ENCODE measurements at regions not wholly inside any gene's neighbourhood (a gene's known extent, or its start where the extent isn't known, plus 50 kb on each side); places are given as distances from the start of the nearest gene placed in this dataset.
A peak's percentile ranks its signal among the peaks of the same experiment; 100 is the strongest.

- H3K27me3 ChIP-seq, result no peaks in the 10 kb centered on the region
- no peaks in the 10 kb centered on the region for H3K36me3 ChIP-seq (replicated peaks; ENCODE audit: insufficient read depth, low read depth)
- no peaks in the 10 kb centered on the region for H3K9me2 ChIP-seq (replicated peaks; ENCODE audit: insufficient read depth)
- H3K27ac ChIP-seq, result no peak overlapping the region
- no peak overlapping the region for H3K4me3 ChIP-seq
- no peaks in the 10 kb centered on the region for H3K79me2 ChIP-seq
- peak; percentile 15 for DNase-seq (ENCODE audit: low spot score)
- H4K20me1 ChIP-seq (ENCODE audit: insufficient read depth, poor library complexity, severe bottlenecking), result no peaks in the 10 kb centered on the region
- WGBS (ENCODE audit: low lambda C conversion rate, missing lambda C conversion rate), result 46% methylated on average over 7 of the region's 7 CpGs
- H2AFZ ChIP-seq, result no peak overlapping the region
- peak overlapping the region; percentile 19 for H3K4me2 ChIP-seq
- H3K9me3 ChIP-seq (ENCODE audit: low read depth), result no peaks in the 10 kb centered on the region
- no peaks in the 10 kb centered on the region for H3K4me1 ChIP-seq (ENCODE audit: insufficient read depth)
- TF ChIP-seq EZH2 (IDR thresholded peaks at IDR 0.05; ENCODE audit: borderline replicate concordance), result no peak
- no peak for TF ChIP-seq EZH2phosphoT487 (IDR thresholded peaks at IDR 0.05; ENCODE audit: low read depth, severe bottlenecking, unreplicated experiment)
- no peak for TF ChIP-seq CTCF (IDR thresholded peaks at IDR 0.05; ENCODE audit: poor library complexity)
Measured at GRCh38 chr7:30212701-30213111, 71.7 kb upstream of the ZNRF2 start.

- H3K9me2 ChIP-seq (replicated peaks; ENCODE audit: insufficient read depth), result no peaks in the 10 kb centered on the region
- H2AFZ ChIP-seq, result no peak overlapping the region
- no peaks in the 10 kb centered on the region for H3K4me1 ChIP-seq (ENCODE audit: insufficient read depth)
- H3K36me3 ChIP-seq (replicated peaks; ENCODE audit: insufficient read depth, low read depth), result no peaks in the 10 kb centered on the region
- H3K9me3 ChIP-seq (ENCODE audit: low read depth), result no peaks in the 10 kb centered on the region
- H3K27ac ChIP-seq, result no peak overlapping the region
- no peak overlapping the region for H3K4me3 ChIP-seq
- no peak for DNase-seq (ENCODE audit: low spot score)
- H3K4me2 ChIP-seq, result no peak overlapping the region
- H3K27me3 ChIP-seq, result no peaks in the 10 kb centered on the region
- no peaks in the 10 kb centered on the region for H3K79me2 ChIP-seq
- no peaks in the 10 kb centered on the region for H4K20me1 ChIP-seq (ENCODE audit: insufficient read depth, poor library complexity, severe bottlenecking)
- no peak for TF ChIP-seq CTCF (IDR thresholded peaks at IDR 0.05; ENCODE audit: poor library complexity)
- no peak for TF ChIP-seq EZH2phosphoT487 (IDR thresholded peaks at IDR 0.05; ENCODE audit: low read depth, severe bottlenecking, unreplicated experiment)
- no peak for TF ChIP-seq EZH2 (IDR thresholded peaks at IDR 0.05; ENCODE audit: borderline replicate concordance)
Measured at GRCh38 chr7:30213637-30214036, 70.8 kb upstream of the ZNRF2 start.

- H3K9me2 ChIP-seq (replicated peaks; ENCODE audit: insufficient read depth), result no peaks in the 10 kb centered on the region
- H3K9me3 ChIP-seq (ENCODE audit: low read depth), result no peaks in the 10 kb centered on the region
- 92% methylated on average over 8 of the region's 8 CpGs for WGBS (ENCODE audit: low lambda C conversion rate, missing lambda C conversion rate)
Measured at GRCh38 chr7:30214651-30215137, 69.7 kb upstream of the ZNRF2 start.

More at GRCh38 chr7:30214651-30215137, 69.7 kb upstream of the ZNRF2 start:
- no peaks in the 10 kb centered on the region for H4K20me1 ChIP-seq (ENCODE audit: insufficient read depth, poor library complexity, severe bottlenecking)
- DNase-seq (ENCODE audit: low spot score), result no peak
- no peaks in the 10 kb centered on the region for H3K4me1 ChIP-seq (ENCODE audit: insufficient read depth)
- H3K79me2 ChIP-seq, result no peaks in the 10 kb centered on the region
- H3K27me3 ChIP-seq, result no peaks in the 10 kb centered on the region
- no peak overlapping the region for H3K4me3 ChIP-seq
- no peak overlapping the region for H3K4me2 ChIP-seq
- TF ChIP-seq EZH2phosphoT487 (IDR thresholded peaks at IDR 0.05; ENCODE audit: low read depth, severe bottlenecking, unreplicated experiment) (no peak), CTCF (IDR thresholded peaks at IDR 0.05; ENCODE audit: poor library complexity) (no peak), EZH2 (IDR thresholded peaks at IDR 0.05; ENCODE audit: borderline replicate concordance) (no peak)
- H3K27ac ChIP-seq, result no peak overlapping the region
- no peak overlapping the region for H2AFZ ChIP-seq
- H3K36me3 ChIP-seq (replicated peaks; ENCODE audit: insufficient read depth, low read depth), result no peaks in the 10 kb centered on the region

Measured in hepatocyte (in vitro differentiated cells).